ENCODE measurements at regions not wholly inside any gene's neighbourhood (a gene's known extent, or its start where the extent isn't known, plus 50 kb on each side); places are given as distances from the start of the nearest gene placed in this dataset.

DNA sequence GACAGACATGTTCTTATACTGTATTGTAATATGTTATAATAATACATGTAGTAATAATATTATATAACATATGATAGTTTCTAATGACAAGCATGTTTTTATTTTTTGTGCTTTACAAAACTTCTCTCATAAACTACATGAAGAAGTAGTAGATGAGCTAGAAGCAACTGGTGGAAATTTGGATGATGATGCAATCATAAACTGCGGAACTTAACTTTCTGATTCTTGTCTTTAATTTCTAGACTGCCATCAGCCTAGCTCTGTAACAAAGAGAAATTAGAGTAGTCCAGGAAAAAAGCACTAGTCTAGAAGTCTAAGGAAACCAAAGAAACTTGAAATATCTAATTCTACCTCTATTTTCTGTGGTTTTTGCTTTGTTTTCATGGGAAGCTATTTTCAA is 71.0 kb upstream of the SPATS2L start:
- H3K27ac ChIP-seq (ENCODE audit: low read length) = no peak overlapping the region
- DNase-seq = no peak
- H2AFZ ChIP-seq (ENCODE audit: low read length) = no peak overlapping the region
- no peak for ATAC-seq
- no peaks in the 10 kb centered on the region for H3K9me3 ChIP-seq (ENCODE audit: low read length)
- no peak for TF ChIP-seq EZH2phosphoT487 (IDR thresholded peaks at IDR 0.05; ENCODE audit: borderline replicate concordance, low read length)
- no peak for TF ChIP-seq CTCF (conservative IDR thresholded peaks at IDR 0.05; ENCODE audit: low read depth, low read length)
- no peak for TF ChIP-seq EZH2 (IDR thresholded peaks at IDR 0.05; ENCODE audit: low read length, unreplicated experiment)
- no peak overlapping the region for H3K9ac ChIP-seq (ENCODE audit: low read length)
- H3K27me3 ChIP-seq (ENCODE audit: low read length) = no peaks in the 10 kb centered on the region
- H3K36me3 ChIP-seq (ENCODE audit: low read depth, low read length) = no peaks in the 10 kb centered on the region
- H3K9me2 ChIP-seq (replicated peaks; ENCODE audit: low read length) = no peaks in the 10 kb centered on the region
- no peaks in the 10 kb centered on the region for H3K79me2 ChIP-seq (ENCODE audit: low read length)
- ChIA-PET POLR2A (ENCODE audit: unreplicated experiment) (no interaction called here), CTCF (interaction anchor here (0.5 kb wide), 1 partner anchor 249 kb away, joined by 3 read pairs; no protein-coding TSS in a partner anchor)
- H3F3A ChIP-seq (ENCODE audit: low read length, unreplicated experiment) = no peaks in the 10 kb centered on the region
- no peaks in the 10 kb centered on the region for H4K20me1 ChIP-seq (ENCODE audit: low read length)
- intact Hi-C loops (cut with micrococcal nuclease) = no loop called here
- H3K4me2 ChIP-seq (ENCODE audit: low read length) = no peak overlapping the region
- BruUV-seq (replicated peaks) = no TSS peak
- H3K4me1 ChIP-seq (ENCODE audit: insufficient read depth, low read length) = no peaks in the 10 kb centered on the region
- no peak overlapping the region for H3K4me3 ChIP-seq (ENCODE audit: low read length)

- ChIA-PET POLR2A (ENCODE audit: unreplicated experiment) (no interaction called here), CTCF (no interaction called here)
- Histone ChIP-seq H3K27ac (ENCODE audit: low read length) (no peak overlapping the region), H3K9me2 (replicated peaks; ENCODE audit: low read length) (no peaks in the 10 kb centered on the region), H2AFZ (ENCODE audit: low read length) (no peak overlapping the region), H3F3A (ENCODE audit: low read length, unreplicated experiment) (no peaks in the 10 kb centered on the region), H3K4me1 (ENCODE audit: insufficient read depth, low read length) (no peaks in the 10 kb centered on the region), H3K27me3 (ENCODE audit: low read length) (no peaks in the 10 kb centered on the region), H3K9ac (ENCODE audit: low read length) (no peak overlapping the region), H3K79me2 (ENCODE audit: low read length) (no peaks in the 10 kb centered on the region), H3K4me3 (ENCODE audit: low read length) (no peak overlapping the region), H4K20me1 (ENCODE audit: low read length) (no peaks in the 10 kb centered on the region), H3K4me2 (ENCODE audit: low read length) (no peak overlapping the region), H3K36me3 (ENCODE audit: low read depth, low read length) (no peaks in the 10 kb centered on the region), H3K9me3 (ENCODE audit: low read length) (no peaks in the 10 kb centered on the region)
- intact Hi-C loops (cut with micrococcal nuclease) = no loop called here
- BruUV-seq (replicated peaks) = no TSS peak
- no peak for DNase-seq
- no peak for TF ChIP-seq EZH2 (IDR thresholded peaks at IDR 0.05; ENCODE audit: low read length, unreplicated experiment)
- no peak for TF ChIP-seq EZH2phosphoT487 (IDR thresholded peaks at IDR 0.05; ENCODE audit: borderline replicate concordance, low read length)
- no peak for TF ChIP-seq CTCF (conservative IDR thresholded peaks at IDR 0.05; ENCODE audit: low read depth, low read length)
- ATAC-seq = no peak
These were observed 67.3 kb upstream of the SPATS2L start for GRCh38 chr2:200239216-200239615.

GRCh38 chr2:200242570-200242969 is 63.9 kb upstream of the SPATS2L start:
- no peak overlapping the region for H3K27ac ChIP-seq (ENCODE audit: low read length)
- H3K9me3 ChIP-seq (ENCODE audit: low read length) = no peaks in the 10 kb centered on the region
- no peaks in the 10 kb centered on the region for H3K36me3 ChIP-seq (ENCODE audit: low read depth, low read length)
- H4K20me1 ChIP-seq (ENCODE audit: low read length) = no peaks in the 10 kb centered on the region
- TF ChIP-seq EZH2phosphoT487 (IDR thresholded peaks at IDR 0.05; ENCODE audit: borderline replicate concordance, low read length) (no peak), EZH2 (IDR thresholded peaks at IDR 0.05; ENCODE audit: low read length, unreplicated experiment) (no peak), CTCF (conservative IDR thresholded peaks at IDR 0.05; ENCODE audit: low read depth, low read length) (no peak)
- DNase-seq = no peak
- H3K9me2 ChIP-seq (replicated peaks; ENCODE audit: low read length) = no peaks in the 10 kb centered on the region
- H3K4me2 ChIP-seq (ENCODE audit: low read length) = no peak overlapping the region
- no peak for ATAC-seq
- intact Hi-C loops (cut with micrococcal nuclease) = no loop called here
- H3K27me3 ChIP-seq (ENCODE audit: low read length) = no peaks in the 10 kb centered on the region
- H3K4me1 ChIP-seq (ENCODE audit: insufficient read depth, low read length) = no peaks in the 10 kb centered on the region
- H2AFZ ChIP-seq (ENCODE audit: low read length) = no peak overlapping the region
- BruUV-seq (replicated peaks) = no TSS peak
- H3F3A ChIP-seq (ENCODE audit: low read length, unreplicated experiment) = no peaks in the 10 kb centered on the region
- H3K9ac ChIP-seq (ENCODE audit: low read length) = no peak overlapping the region
- no peaks in the 10 kb centered on the region for H3K79me2 ChIP-seq (ENCODE audit: low read length)
- ChIA-PET POLR2A (ENCODE audit: unreplicated experiment) (no interaction called here), CTCF (no interaction called here)
- no peak overlapping the region for H3K4me3 ChIP-seq (ENCODE audit: low read length)
